ENCODE measurements at regions not wholly inside any gene's neighbourhood (a gene's known extent, or its start where the extent isn't known, plus 50 kb on each side); places are given as distances from the start of the nearest gene placed in this dataset.

GRCh38 chr4:138852681-138853080 lies 162.9 kb upstream of the NOCT start:
- DNase-seq (ENCODE audit: unreplicated experiment), result no peak
- CTCF ChIA-PET, result interaction anchor here (1.1 kb wide), 1 partner anchor 18 kb away, joined by 5 read pairs; no protein-coding TSS in a partner anchor
- Mint-ChIP-seq H3K27ac (ENCODE audit: low read depth, unreplicated experiment) (no peak overlapping the region), H3K9me3 (ENCODE audit: unreplicated experiment) (no peaks in the 10 kb centered on the region), H3K27me3 (ENCODE audit: insufficient read depth, unreplicated experiment) (peaks cover 12% of the 10 kb centered on the region), H3K4me3 (ENCODE audit: unreplicated experiment) (no peak overlapping the region), H3K36me3 (ENCODE audit: insufficient read depth, unreplicated experiment) (no peaks in the 10 kb centered on the region), H3K4me1 (ENCODE audit: insufficient read depth, unreplicated experiment) (peaks cover 6% of the 10 kb centered on the region)
- intact Hi-C loops (cut with micrococcal nuclease), result no loop called here
- no peak for TF ChIP-seq CTCF (IDR thresholded peaks at IDR 0.05; ENCODE audit: unreplicated experiment)
- POLR2A ChIA-PET, result no interaction called here
- no TSS peak for BruUV-seq (replicated peaks)

- Mint-ChIP-seq H3K27me3 (ENCODE audit: insufficient read depth, unreplicated experiment) (peaks cover 12% of the 10 kb centered on the region), H3K27ac (ENCODE audit: low read depth, unreplicated experiment) (no peak overlapping the region), H3K4me1 (ENCODE audit: insufficient read depth, unreplicated experiment) (peaks cover 6% of the 10 kb centered on the region), H3K36me3 (ENCODE audit: insufficient read depth, unreplicated experiment) (no peaks in the 10 kb centered on the region), H3K4me3 (ENCODE audit: unreplicated experiment) (no peak overlapping the region), H3K9me3 (ENCODE audit: unreplicated experiment) (no peaks in the 10 kb centered on the region)
- no peak for TF ChIP-seq CTCF (IDR thresholded peaks at IDR 0.05; ENCODE audit: unreplicated experiment)
- POLR2A ChIA-PET, result no interaction called here
- intact Hi-C loops (cut with micrococcal nuclease), result no loop called here
- CTCF ChIA-PET, result interaction anchor here (0.7 to 1.1 kb wide), 3 partner anchors 19 to 1728 kb away, joined by 3 to 5 read pairs (median 3); no protein-coding TSS in a partner anchor
- no TSS peak for BruUV-seq (replicated peaks)
- no peak for DNase-seq (ENCODE audit: unreplicated experiment)
Measured at GRCh38 chr4:138851391-138852335, 163.9 kb upstream of the NOCT start.

- Mint-ChIP-seq H3K36me3 (ENCODE audit: insufficient read depth, unreplicated experiment) (no peaks in the 10 kb centered on the region), H3K27me3 (ENCODE audit: insufficient read depth, unreplicated experiment) (peaks cover 20% of the 10 kb centered on the region), H3K27ac (ENCODE audit: low read depth, unreplicated experiment) (no peak overlapping the region), H3K9me3 (ENCODE audit: unreplicated experiment) (no peaks in the 10 kb centered on the region), H3K4me1 (ENCODE audit: insufficient read depth, unreplicated experiment) (no peaks in the 10 kb centered on the region), H3K4me3 (ENCODE audit: unreplicated experiment) (no peak overlapping the region)
- POLR2A ChIA-PET, result no interaction called here
- CTCF ChIA-PET, result interaction anchor here (0.7 to 1.3 kb wide), 2 partner anchors 9 to 26 kb away, joined by 3 read pairs; no protein-coding TSS in a partner anchor
- intact Hi-C loops (cut with micrococcal nuclease), result no loop called here
- no peak for TF ChIP-seq CTCF (IDR thresholded peaks at IDR 0.05; ENCODE audit: unreplicated experiment)
- BruUV-seq (replicated peaks), result no TSS peak
- no peak for DNase-seq (ENCODE audit: unreplicated experiment)
Measured at GRCh38 chr4:138845664-138846063, 169.9 kb upstream of the NOCT start.

- Mint-ChIP-seq H3K36me3 (ENCODE audit: insufficient read depth, unreplicated experiment) (no peaks in the 10 kb centered on the region), H3K4me3 (ENCODE audit: unreplicated experiment) (no peak overlapping the region), H3K4me1 (ENCODE audit: insufficient read depth, unreplicated experiment) (no peaks in the 10 kb centered on the region), H3K27me3 (ENCODE audit: insufficient read depth, unreplicated experiment) (peaks cover 23% of the 10 kb centered on the region), H3K27ac (ENCODE audit: low read depth, unreplicated experiment) (no peak overlapping the region), H3K9me3 (ENCODE audit: unreplicated experiment) (no peaks in the 10 kb centered on the region)
- no peak for DNase-seq (ENCODE audit: unreplicated experiment)
- BruUV-seq (replicated peaks), result no TSS peak
- ChIA-PET CTCF (interaction anchor here (0.7 kb wide), 1 partner anchor 26 kb away, joined by 3 read pairs; no protein-coding TSS in a partner anchor), POLR2A (no interaction called here)
- no peak for TF ChIP-seq CTCF (IDR thresholded peaks at IDR 0.05; ENCODE audit: unreplicated experiment)
- intact Hi-C loops (cut with micrococcal nuclease), result no loop called here
Measured at GRCh38 chr4:138845054-138845453, 170.5 kb upstream of the NOCT start.

Data from MCF 10A (cell line).